Activated CD8-positive, alpha-beta T cell treated with anti-CD3 and anti-CD28 coated beads for 36 hours (primary cell): ENCODE measurements at regions not wholly inside any gene's neighbourhood (a gene's known extent, or its start where the extent isn't known, plus 50 kb on each side); places are given as distances from the start of the nearest gene placed in this dataset.
"Not testable (repeated sequence)": the region's sequence is repeated elsewhere in the genome, so short reads cannot be mapped to it uniquely, and the experiment has no call there.

Experiments
- ATAC-seq: fragments of 200-7000 bp; cut with Tn5 transposase; one replicate; pipeline ENCODE4 v1.10.0; 2021; ENCODE audit warnings: mild to moderate bottlenecking, moderate library complexity
- CTCF ChIA-PET: fragments of 350-600 bp; sonication (Branson Sonifier 250); formaldehyde crosslinking; loops from one replicate; lab custom pipeline; 2021; ENCODE audit warnings: antibody characterized with exemption; lab: Charles Lee
- POLR2A ChIA-PET: fragments of 350-600 bp; sonication (Branson Sonifier 250); formaldehyde crosslinking; loops from one replicate; lab custom pipeline; 2021; ENCODE audit warnings: antibody characterized with exemption; lab: Charles Lee
- DNase-seq: peaks from one replicate; pipeline ENCODE4 v3.0.0-alpha.2; 2020
- H3K27ac Mint-ChIP-seq: one replicate; pipeline ENCODE4 v1.8.0; 2021; ENCODE audit warnings: mild to moderate bottlenecking, mixed read lengths
- H3K27me3 Mint-ChIP-seq: one replicate; pipeline ENCODE4 v1.8.0; 2021; ENCODE audit warnings: mixed read lengths
- H3K36me3 Mint-ChIP-seq: one replicate; pipeline ENCODE4 v1.8.0; 2021; ENCODE audit warnings: low read depth, mixed read lengths
- H3K4me1 Mint-ChIP-seq: one replicate; pipeline ENCODE4 v1.8.0; 2021; ENCODE audit warnings: low read depth, mixed read lengths
- H3K4me3 Mint-ChIP-seq: one replicate; pipeline ENCODE4 v1.8.0; 2021; ENCODE audit warnings: mild to moderate bottlenecking, moderate library complexity, mixed read lengths
- H3K9me3 Mint-ChIP-seq: one replicate; pipeline ENCODE4 v1.8.0; 2021; ENCODE audit warnings: mixed read lengths
- CTCF ChIP-seq: fragments of 200-600 bp; IDR thresholded peaks from one replicate; pipeline ENCODE4 v1.8.0; 2022; ENCODE audit warnings: antibody characterized with exemption, mild to moderate bottlenecking
- intact Hi-C: fragments of 100-400 bp; cut with micrococcal nuclease; formaldehyde crosslinking; loops from one replicate; pipeline ENCODE4 v1.10.0; 2022

- Mint-ChIP-seq H3K27me3 (no peaks in the 10 kb centered on the region), H3K27ac (no peak overlapping the region), H3K4me1 (no peaks in the 10 kb centered on the region), H3K36me3 (no peaks in the 10 kb centered on the region), H3K4me3 (no peak overlapping the region), H3K9me3 (peaks cover 8% of the 10 kb centered on the region)
- CTCF ChIA-PET = no interaction called here
- intact Hi-C loops = no loop called here
- no peak for DNase-seq
- no peak for ATAC-seq
- POLR2A ChIA-PET = no interaction called here
- TF ChIP-seq CTCF = no peak
Observed at GRCh38 chr5:103973669-103974068, 411.1 kb upstream of the NUDT12 start.

- H3K27ac Mint-ChIP-seq, H3K27me3 Mint-ChIP-seq, H3K4me3 Mint-ChIP-seq, POLR2A ChIA-PET, intact Hi-C loops, ATAC-seq, DNase-seq, H3K36me3 Mint-ChIP-seq, CTCF ChIA-PET, H3K4me1 Mint-ChIP-seq: not testable (repeated sequence)
- peaks cover 20% of the 10 kb centered on the region for H3K9me3 Mint-ChIP-seq
Observed at GRCh38 chr5:103966295-103966694, 403.7 kb upstream of the NUDT12 start.

- CTCF ChIA-PET = no interaction called here
- no peaks in the 10 kb centered on the region for H3K4me1 Mint-ChIP-seq
- intact Hi-C loops = no loop called here
- DNase-seq = no peak
- H3K27me3 Mint-ChIP-seq = no peaks in the 10 kb centered on the region
- ATAC-seq = no peak
- no peaks in the 10 kb centered on the region for H3K36me3 Mint-ChIP-seq
- TF ChIP-seq CTCF = no peak
- POLR2A ChIA-PET = no interaction called here
- no peak overlapping the region for H3K27ac Mint-ChIP-seq
- no peak overlapping the region for H3K4me3 Mint-ChIP-seq
- H3K9me3 Mint-ChIP-seq = peaks cover 7% of the 10 kb centered on the region
Observed at GRCh38 chr5:103962023-103962422, 399.4 kb upstream of the NUDT12 start.

GRCh38 chr5:103953601-103954382 lies 391.2 kb upstream of the NUDT12 start:
- Mint-ChIP-seq H3K27me3 (no peaks in the 10 kb centered on the region), H3K4me1 (no peaks in the 10 kb centered on the region), H3K36me3 (no peaks in the 10 kb centered on the region), H3K9me3 (peaks cover 2% of the 10 kb centered on the region), H3K27ac (no peak overlapping the region), H3K4me3 (no peak overlapping the region)
- ATAC-seq (no peak), DNase-seq (no peak)
- ChIA-PET CTCF (no interaction called here), POLR2A (no interaction called here)
- intact Hi-C loops = no loop called here
- TF ChIP-seq CTCF = no peak

GRCh38 chr5:103951776-103952175 lies 389.2 kb upstream of the NUDT12 start:
- ATAC-seq (no peak), DNase-seq (no peak)
- CTCF ChIA-PET = no interaction called here
- no peak overlapping the region for H3K4me3 Mint-ChIP-seq
- H3K9me3 Mint-ChIP-seq = peaks cover 2% of the 10 kb centered on the region
- no peak overlapping the region for H3K27ac Mint-ChIP-seq
- no peaks in the 10 kb centered on the region for H3K36me3 Mint-ChIP-seq
- POLR2A ChIA-PET = no interaction called here
- no peak for TF ChIP-seq CTCF
- no peaks in the 10 kb centered on the region for H3K4me1 Mint-ChIP-seq
- H3K27me3 Mint-ChIP-seq = no peaks in the 10 kb centered on the region
- intact Hi-C loops = no loop called here
